ENCODE measurements at regions not wholly inside any gene's neighbourhood (a gene's known extent, or its start where the extent isn't known, plus 50 kb on each side); places are given as distances from the start of the nearest gene placed in this dataset.

GRCh38 chr1:244207935-244208244 is 156.8 kb downstream of the ZBTB18 start:
- no peak overlapping the region for H2AFZ ChIP-seq (ENCODE audit: low read length)
- H3K79me2 ChIP-seq (ENCODE audit: insufficient read depth, low read length), result no peaks in the 10 kb centered on the region
- peaks cover 3% of the 10 kb centered on the region for H3K27me3 ChIP-seq (ENCODE audit: insufficient read depth, low read length)
- H4K20me1 ChIP-seq (ENCODE audit: insufficient read depth, low read length), result no peaks in the 10 kb centered on the region
- no peaks in the 10 kb centered on the region for H3K9me3 ChIP-seq (ENCODE audit: low read depth, low read length)
- H3K4me3 ChIP-seq (ENCODE audit: insufficient read depth, low read length), result no peak overlapping the region
- no peak for TF ChIP-seq CTCF (IDR thresholded peaks at IDR 0.05; ENCODE audit: extremely low read depth, low read depth, low read length)
- no peak overlapping the region for H3K4me2 ChIP-seq (ENCODE audit: insufficient read depth, low read length)
- DNase-seq (ENCODE audit: insufficient read length, low spot score, missing footprints), result no peak
- no peak overlapping the region for H3K27ac ChIP-seq (ENCODE audit: low read depth, low read length)
- no peaks in the 10 kb centered on the region for H3K36me3 ChIP-seq (ENCODE audit: insufficient read depth, low read length)
- H3K4me1 ChIP-seq (ENCODE audit: insufficient read depth, low read length), result peaks cover 12% of the 10 kb centered on the region

- Histone ChIP-seq H3K27ac (ENCODE audit: low read depth, low read length) (no peak overlapping the region), H3K27me3 (ENCODE audit: insufficient read depth, low read length) (peaks cover 3% of the 10 kb centered on the region), H3K4me1 (ENCODE audit: insufficient read depth, low read length) (peaks cover 22% of the 10 kb centered on the region), H3K79me2 (ENCODE audit: insufficient read depth, low read length) (no peaks in the 10 kb centered on the region), H3K4me2 (ENCODE audit: insufficient read depth, low read length) (no peak overlapping the region), H3K9me3 (ENCODE audit: low read depth, low read length) (no peaks in the 10 kb centered on the region), H3K4me3 (ENCODE audit: insufficient read depth, low read length) (no peak overlapping the region), H2AFZ (ENCODE audit: low read length) (no peak overlapping the region), H3K36me3 (ENCODE audit: insufficient read depth, low read length) (no peaks in the 10 kb centered on the region), H4K20me1 (ENCODE audit: insufficient read depth, low read length) (no peaks in the 10 kb centered on the region)
- DNase-seq (ENCODE audit: insufficient read length, low spot score, missing footprints), result no peak
- TF ChIP-seq CTCF (IDR thresholded peaks at IDR 0.05; ENCODE audit: extremely low read depth, low read depth, low read length), result no peak
These were observed 158.9 kb downstream of the ZBTB18 start for GRCh38 chr1:244209955-244210354.

DNA sequence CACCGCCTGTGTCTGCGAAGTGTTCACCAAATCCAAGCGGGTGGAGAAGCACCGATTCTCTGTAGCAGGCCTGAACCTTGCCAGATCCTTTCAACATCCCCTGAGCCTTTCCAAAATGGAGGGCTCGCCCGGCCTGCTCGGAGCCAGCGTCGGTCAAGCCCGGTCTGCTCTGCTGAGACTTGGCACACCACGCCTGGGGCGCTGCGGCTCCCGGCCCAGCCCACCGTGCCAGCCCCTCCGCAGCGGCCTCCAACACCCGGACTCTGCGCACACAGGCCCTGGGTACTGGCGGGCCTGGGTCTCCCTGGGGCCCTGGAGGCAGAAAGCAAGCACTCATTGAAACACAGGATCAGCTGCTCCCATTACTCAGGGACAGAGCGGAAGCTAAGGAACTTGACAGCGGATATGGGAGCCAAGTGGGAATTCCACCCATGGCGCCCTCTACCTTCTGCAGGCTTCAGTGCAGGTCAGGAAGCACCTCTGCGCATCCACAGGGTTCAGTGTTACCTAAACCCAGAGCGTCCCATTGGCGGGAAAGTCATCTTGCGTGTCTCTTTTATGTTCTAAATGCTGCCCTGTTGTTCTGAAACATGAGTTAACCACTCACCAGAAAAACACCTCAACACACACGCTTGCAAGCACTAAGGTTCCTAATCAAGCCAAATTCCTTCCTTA is 159.9 kb downstream of the ZBTB18 start:
- Histone ChIP-seq H3K9me3 (ENCODE audit: low read depth, low read length) (no peaks in the 10 kb centered on the region), H3K27ac (ENCODE audit: low read depth, low read length) (no peak overlapping the region), H3K27me3 (ENCODE audit: insufficient read depth, low read length) (peaks cover 2% of the 10 kb centered on the region), H3K4me3 (ENCODE audit: insufficient read depth, low read length) (no peak overlapping the region), H3K79me2 (ENCODE audit: insufficient read depth, low read length) (no peaks in the 10 kb centered on the region), H2AFZ (ENCODE audit: low read length) (no peak overlapping the region), H3K4me2 (ENCODE audit: insufficient read depth, low read length) (peak overlapping the region; percentile 53), H3K36me3 (ENCODE audit: insufficient read depth, low read length) (no peaks in the 10 kb centered on the region), H3K4me1 (ENCODE audit: insufficient read depth, low read length) (peaks cover 22% of the 10 kb centered on the region), H4K20me1 (ENCODE audit: insufficient read depth, low read length) (no peaks in the 10 kb centered on the region)
- peak; percentile 44 for TF ChIP-seq CTCF (IDR thresholded peaks at IDR 0.05; ENCODE audit: extremely low read depth, low read depth, low read length)
- no peak for DNase-seq (ENCODE audit: insufficient read length, low spot score, missing footprints)

- peak; percentile 95 for DNase-seq (ENCODE audit: insufficient read length, low spot score, missing footprints)
- Histone ChIP-seq H3K27me3 (ENCODE audit: insufficient read depth, low read length) (no peaks in the 10 kb centered on the region), H4K20me1 (ENCODE audit: insufficient read depth, low read length) (no peaks in the 10 kb centered on the region), H3K27ac (ENCODE audit: low read depth, low read length) (no peak overlapping the region), H3K4me3 (ENCODE audit: insufficient read depth, low read length) (no peak overlapping the region), H3K4me1 (ENCODE audit: insufficient read depth, low read length) (peaks cover 22% of the 10 kb centered on the region), H3K36me3 (ENCODE audit: insufficient read depth, low read length) (no peaks in the 10 kb centered on the region), H2AFZ (ENCODE audit: low read length) (no peak overlapping the region), H3K79me2 (ENCODE audit: insufficient read depth, low read length) (no peaks in the 10 kb centered on the region), H3K4me2 (ENCODE audit: insufficient read depth, low read length) (peak overlapping the region; percentile 53), H3K9me3 (ENCODE audit: low read depth, low read length) (no peaks in the 10 kb centered on the region)
- no peak for TF ChIP-seq CTCF (IDR thresholded peaks at IDR 0.05; ENCODE audit: extremely low read depth, low read depth, low read length)
These were observed 160.5 kb downstream of the ZBTB18 start for GRCh38 chr1:244211559-244211944.

Data from osteoblast (primary cell).